AG10803 (cell line): ENCODE measurements at regions not wholly inside any gene's neighbourhood (a gene's known extent, or its start where the extent isn't known, plus 50 kb on each side); places are given as distances from the start of the nearest gene placed in this dataset.

Source experiments
- DNase-seq: peaks from one replicate; pipeline ENCODE4 v3.0.0; 2010; ENCODE audit warnings: low read depth
- H3K4me3 ChIP-seq: 2 replicates; pipeline ENCODE4 v1.5.1; 2011; ENCODE audit warnings: mild to moderate bottlenecking, low read length, control low read depth
- TF ChIP-seq, protein P1 (sequence below): conservative IDR thresholded peaks from 2 replicates; pipeline ENCODE4 v1.5.1; 2011; ENCODE audit warnings: mild to moderate bottlenecking, low read length, control low read depth, inconsistent platforms

DNA sequence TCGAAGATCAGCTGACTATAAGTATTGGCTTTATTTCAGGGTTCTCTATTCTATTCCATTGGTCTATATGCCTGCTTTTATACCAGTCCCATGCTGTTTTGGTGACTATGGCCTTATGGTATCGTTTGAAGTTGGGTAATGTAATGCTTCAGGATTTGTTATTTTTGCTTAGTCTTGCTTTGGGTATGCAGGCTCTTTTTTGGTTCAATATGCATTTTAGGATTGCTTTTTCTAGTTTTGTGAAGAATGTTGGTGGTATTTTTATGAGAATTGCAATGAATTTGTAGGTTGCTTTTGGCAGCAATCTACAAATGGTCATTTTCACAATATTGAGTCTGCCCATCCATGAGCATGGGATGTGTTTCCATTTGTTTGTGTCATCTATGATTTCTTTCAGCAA, 951.9 kb upstream of the SLITRK1 start:
- no peak for DNase-seq
- TF ChIP-seq, protein P1, sequence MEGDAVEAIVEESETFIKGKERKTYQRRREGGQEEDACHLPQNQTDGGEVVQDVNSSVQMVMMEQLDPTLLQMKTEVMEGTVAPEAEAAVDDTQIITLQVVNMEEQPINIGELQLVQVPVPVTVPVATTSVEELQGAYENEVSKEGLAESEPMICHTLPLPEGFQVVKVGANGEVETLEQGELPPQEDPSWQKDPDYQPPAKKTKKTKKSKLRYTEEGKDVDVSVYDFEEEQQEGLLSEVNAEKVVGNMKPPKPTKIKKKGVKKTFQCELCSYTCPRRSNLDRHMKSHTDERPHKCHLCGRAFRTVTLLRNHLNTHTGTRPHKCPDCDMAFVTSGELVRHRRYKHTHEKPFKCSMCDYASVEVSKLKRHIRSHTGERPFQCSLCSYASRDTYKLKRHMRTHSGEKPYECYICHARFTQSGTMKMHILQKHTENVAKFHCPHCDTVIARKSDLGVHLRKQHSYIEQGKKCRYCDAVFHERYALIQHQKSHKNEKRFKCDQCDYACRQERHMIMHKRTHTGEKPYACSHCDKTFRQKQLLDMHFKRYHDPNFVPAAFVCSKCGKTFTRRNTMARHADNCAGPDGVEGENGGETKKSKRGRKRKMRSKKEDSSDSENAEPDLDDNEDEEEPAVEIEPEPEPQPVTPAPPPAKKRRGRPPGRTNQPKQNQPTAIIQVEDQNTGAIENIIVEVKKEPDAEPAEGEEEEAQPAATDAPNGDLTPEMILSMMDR: no peak
- H3K4me3 ChIP-seq: no peak overlapping the region

DNA sequence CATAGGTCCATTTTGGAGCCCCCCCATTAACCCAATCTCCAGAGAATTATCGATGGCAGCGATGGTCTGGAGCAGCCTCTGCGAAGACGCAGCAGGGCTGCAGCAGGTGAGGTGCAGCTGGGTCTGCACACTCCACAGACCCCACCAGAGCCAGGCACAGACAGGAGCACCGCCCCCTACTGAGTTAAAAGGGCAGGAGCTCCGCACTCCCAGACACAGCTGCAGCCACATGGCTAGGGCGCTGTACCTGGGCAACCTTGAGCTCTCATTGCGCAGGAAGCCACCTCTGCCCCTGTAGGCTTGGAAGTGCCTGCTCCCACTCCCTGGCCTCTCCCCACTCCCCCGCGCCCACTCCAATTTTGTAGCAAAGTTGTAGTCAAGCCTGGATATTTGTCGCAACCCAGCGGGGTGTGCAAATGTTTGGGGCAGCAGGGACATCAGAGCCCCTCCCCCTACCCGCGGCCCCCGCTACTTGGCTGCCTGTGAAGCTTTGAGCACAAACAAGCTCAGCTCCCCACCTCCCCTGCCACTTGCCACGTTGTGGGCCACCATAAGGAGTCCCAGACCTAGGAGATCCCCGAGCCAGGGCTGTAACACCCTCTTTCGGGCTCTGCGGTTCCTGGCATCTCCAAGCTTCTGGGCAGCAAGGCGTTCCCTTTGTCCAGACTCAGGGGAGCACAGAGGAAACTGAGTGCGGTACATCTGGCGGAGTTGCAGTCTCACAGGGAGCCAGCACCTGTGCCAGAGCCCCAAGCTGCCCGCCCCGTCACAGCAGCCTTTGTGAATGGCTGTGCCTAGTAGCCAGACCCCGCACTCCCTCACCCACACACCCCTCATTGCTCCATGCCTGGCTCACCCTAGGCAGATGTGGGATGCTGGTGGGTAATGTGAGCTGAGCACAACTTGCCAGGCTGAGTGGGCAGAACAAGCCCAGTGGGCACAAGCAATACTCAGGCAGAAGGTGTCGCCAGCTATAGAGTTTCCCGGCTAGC, 949.7 kb upstream of the SLITRK1 start:
- H3K4me3 ChIP-seq: no peak overlapping the region
- TF ChIP-seq, protein P1: no peak
- DNase-seq: no peak

DNA sequence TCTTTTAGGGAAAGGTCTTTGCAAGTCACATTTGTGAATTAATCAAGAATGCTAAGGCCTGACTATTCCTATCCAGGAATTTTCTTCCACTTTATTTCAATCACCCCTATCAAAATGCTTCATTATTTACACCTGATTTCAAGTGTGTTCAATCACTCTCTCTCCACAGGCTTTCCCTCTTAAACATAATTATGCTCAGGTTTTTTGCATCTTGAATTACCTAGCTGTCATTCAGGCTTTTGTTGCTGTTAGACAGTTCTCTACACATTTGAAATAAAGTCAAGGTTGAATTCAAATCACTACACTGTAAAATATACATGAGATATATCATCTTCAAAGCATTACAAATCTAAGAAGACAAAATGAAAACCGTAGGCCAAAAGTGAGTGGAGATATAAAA, 941.3 kb upstream of the SLITRK1 start:
- TF ChIP-seq, protein P1: no peak
- no peak for DNase-seq
- no peak overlapping the region for H3K4me3 ChIP-seq

DNA sequence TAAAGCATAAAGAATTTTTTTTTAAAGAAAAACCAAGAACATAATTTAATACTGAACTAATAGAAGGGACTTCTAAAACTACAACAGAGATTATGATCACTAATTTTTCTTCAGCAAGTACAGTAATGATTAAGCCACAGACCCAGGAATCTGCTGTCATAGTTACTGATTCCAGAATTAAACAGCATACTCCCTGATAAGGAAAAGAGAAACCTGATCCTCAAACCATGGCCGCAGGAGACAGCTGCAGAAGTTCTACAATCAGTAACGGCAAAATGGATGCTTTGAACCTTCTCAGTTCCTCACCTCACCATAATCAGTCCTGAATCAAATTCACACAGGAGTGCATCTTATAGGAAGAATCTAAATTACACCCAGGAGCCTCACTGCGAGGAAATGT, 939.0 kb upstream of the SLITRK1 start:
- DNase-seq: no peak
- H3K4me3 ChIP-seq: no peak overlapping the region
- TF ChIP-seq, protein P1: no peak

DNA sequence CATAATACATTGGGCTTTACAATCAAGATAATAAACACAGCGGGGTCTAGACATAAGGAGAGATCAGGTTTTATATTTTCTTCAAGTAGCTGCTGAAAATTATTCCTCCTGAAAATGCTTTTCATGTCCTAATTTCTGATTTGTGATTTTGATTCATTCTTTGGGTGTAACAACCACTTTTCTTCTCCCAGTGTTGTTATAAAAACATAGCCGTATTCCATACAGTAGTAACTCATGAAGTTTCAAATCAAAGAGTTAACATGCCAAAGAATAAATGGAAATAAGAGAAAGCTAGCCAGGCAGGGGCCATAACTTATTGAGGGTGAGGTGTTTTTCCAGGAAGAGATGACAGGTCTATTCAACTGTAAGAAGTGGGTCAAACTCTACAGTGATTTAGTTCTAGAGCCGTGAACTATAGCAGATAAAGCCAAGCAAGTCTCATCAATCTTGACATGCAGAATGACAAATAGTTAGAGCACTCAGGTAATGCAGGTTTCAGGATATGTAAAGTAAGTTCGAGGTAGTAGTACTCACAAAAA, 934.4 kb upstream of the SLITRK1 start:
- DNase-seq: no peak
- TF ChIP-seq, protein P1: no peak
- H3K4me3 ChIP-seq: no peak overlapping the region

DNA sequence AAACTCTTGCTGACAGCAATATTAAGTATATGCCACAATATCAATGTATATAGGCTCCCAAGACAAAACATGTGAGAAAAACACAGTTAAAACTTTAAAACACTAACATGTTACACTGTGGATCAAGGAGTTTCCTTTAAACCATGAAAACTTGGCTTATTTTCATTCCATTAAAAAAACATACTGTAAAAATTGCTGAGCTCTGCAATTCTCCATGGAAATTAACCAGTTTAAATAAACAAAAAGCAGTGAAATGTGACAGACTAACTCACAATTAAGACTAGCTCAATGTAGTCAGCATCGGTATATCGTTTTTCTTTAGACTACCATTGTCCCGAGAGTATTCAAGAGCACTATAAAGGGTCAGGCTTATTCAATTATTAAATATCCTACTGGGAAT, 930.5 kb upstream of the SLITRK1 start:
- TF ChIP-seq, protein P1: no peak
- H3K4me3 ChIP-seq: no peak overlapping the region
- DNase-seq: no peak

DNA sequence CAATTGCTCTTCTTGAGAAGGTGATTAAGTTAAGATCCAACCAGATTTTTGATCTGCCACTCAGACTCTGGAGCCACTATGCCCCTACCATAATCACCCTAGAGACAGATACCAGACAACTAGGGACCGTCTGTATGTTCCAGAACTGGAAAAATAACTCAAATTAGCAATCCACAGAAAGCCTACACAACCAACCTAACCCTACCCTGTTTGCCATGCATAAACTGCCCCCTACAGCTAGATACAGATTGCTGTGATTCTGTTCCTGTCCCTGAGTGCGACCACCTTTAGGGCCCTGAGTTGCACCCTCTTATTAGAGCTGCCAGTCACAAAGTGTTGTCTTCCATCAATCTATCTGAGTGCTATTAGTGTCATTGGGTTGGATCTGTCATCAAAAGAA, 929.8 kb upstream of the SLITRK1 start:
- DNase-seq: no peak
- no peak overlapping the region for H3K4me3 ChIP-seq
- TF ChIP-seq, protein P1: no peak
